GM23248 (cell line): ENCODE measurements at regions not wholly inside any gene's neighbourhood (a gene's known extent, or its start where the extent isn't known, plus 50 kb on each side); places are given as distances from the start of the nearest gene placed in this dataset.
"Not testable (repeated sequence)": the region's sequence is repeated elsewhere in the genome, so short reads cannot be mapped to it uniquely, and the experiment has no call there.

Source experiments
- DNase-seq: peaks from one replicate; pipeline ENCODE4 v3.0.0-alpha.2; 2015
- H2AFZ ChIP-seq: fragments of 200-600 bp; sonication (generic); 2 replicates; pipeline ENCODE4 v1.6.1; 2016; ENCODE audit warnings: antibody characterized with exemption
- H3F3A ChIP-seq: fragments of 200-600 bp; sonication (generic); 2 replicates; pipeline ENCODE4 v1.6.1; 2016; ENCODE audit warnings: mild to moderate bottlenecking, antibody characterized with exemption, mixed run types; ENCODE audit not compliant: insufficient read depth
- H3K27ac ChIP-seq: fragments of 200-600 bp; sonication (generic); 2 replicates; pipeline ENCODE4 v1.5.1; 2016; ENCODE audit warnings: mild to moderate bottlenecking
- H3K27me3 ChIP-seq: fragments of 200-600 bp; sonication (generic); replicated peaks from 2 replicates; pipeline ENCODE4 v1.6.1; 2016; ENCODE audit warnings: mild to moderate bottlenecking; ENCODE audit not compliant: insufficient read depth
- H3K36me3 ChIP-seq: fragments of 200-600 bp; sonication (generic); 2 replicates; pipeline ENCODE4 v1.6.1; 2016; ENCODE audit warnings: low read depth, mild to moderate bottlenecking
- H3K4me1 ChIP-seq: fragments of 200-600 bp; sonication (generic); 2 replicates; pipeline ENCODE4 v1.6.1; 2016; ENCODE audit warnings: mild to moderate bottlenecking; ENCODE audit not compliant: insufficient read depth
- H3K4me2 ChIP-seq: fragments of 200-600 bp; sonication (generic); one replicate; pipeline ENCODE4 v1.6.1; 2016; ENCODE audit warnings: mild to moderate bottlenecking; ENCODE audit not compliant: unreplicated experiment
- H3K4me3 ChIP-seq: fragments of 200-600 bp; sonication (generic); 2 replicates; pipeline ENCODE4 v1.5.1; 2016; ENCODE audit warnings: mild to moderate bottlenecking
- H3K79me2 ChIP-seq: fragments of 200-600 bp; sonication (generic); 2 replicates; pipeline ENCODE4 v1.6.1; 2016; ENCODE audit warnings: mild to moderate bottlenecking; ENCODE audit not compliant: insufficient read depth
- H3K9ac ChIP-seq: fragments of 200-600 bp; sonication (generic); 2 replicates; pipeline ENCODE4 v1.6.1; 2016; ENCODE audit warnings: mild to moderate bottlenecking
- H3K9me2 ChIP-seq: fragments of 200-600 bp; sonication (generic); 2 replicates; pipeline ENCODE4 v1.6.1; 2016; ENCODE audit warnings: mixed run types, mild to moderate bottlenecking, moderate library complexity; ENCODE audit not compliant: insufficient read depth
- H3K9me3 ChIP-seq: fragments of 200-600 bp; sonication (generic); one replicate; pipeline ENCODE4 v1.6.1; 2017; ENCODE audit warnings: low read depth
- H4K20me1 ChIP-seq: fragments of 200-600 bp; sonication (generic); 2 replicates; pipeline ENCODE4 v1.6.0; 2016; ENCODE audit not compliant: insufficient read depth
- EZH2 ChIP-seq: fragments of 200-600 bp; sonication (generic); IDR thresholded peaks from 2 replicates; pipeline ENCODE4 v1.6.1; 2018; ENCODE audit warnings: antibody characterized with exemption, mild to moderate bottlenecking; ENCODE audit not compliant: insufficient read depth, poor library complexity, severe bottlenecking
- EZH2phosphoT487 ChIP-seq: fragments of 200-600 bp; sonication (generic); IDR thresholded peaks from 2 replicates; pipeline ENCODE4 v1.6.1; 2018; ENCODE audit warnings: antibody characterized with exemption, moderate library complexity, mild to moderate bottlenecking, low read depth; ENCODE audit not compliant: insufficient read depth
- WGBS, 2 experiments: methylation state at CpG; one replicate each; pipeline ENCODE4 v1.1.6; 2015 to 2017; ENCODE audit warnings: low lambda C conversion rate in 2 of 2, low coverage in 1 of 2; ENCODE audit errors: missing lambda C conversion rate in 2 of 2; 5-methylcytosine and 5-hydroxymethylcytosine counted together
- in situ Hi-C: fragments of 300-500 bp; cut with MboI; formaldehyde crosslinking; loops from 2 replicates; pipeline ENCODE4 v1.15.0; 2020

DNA sequence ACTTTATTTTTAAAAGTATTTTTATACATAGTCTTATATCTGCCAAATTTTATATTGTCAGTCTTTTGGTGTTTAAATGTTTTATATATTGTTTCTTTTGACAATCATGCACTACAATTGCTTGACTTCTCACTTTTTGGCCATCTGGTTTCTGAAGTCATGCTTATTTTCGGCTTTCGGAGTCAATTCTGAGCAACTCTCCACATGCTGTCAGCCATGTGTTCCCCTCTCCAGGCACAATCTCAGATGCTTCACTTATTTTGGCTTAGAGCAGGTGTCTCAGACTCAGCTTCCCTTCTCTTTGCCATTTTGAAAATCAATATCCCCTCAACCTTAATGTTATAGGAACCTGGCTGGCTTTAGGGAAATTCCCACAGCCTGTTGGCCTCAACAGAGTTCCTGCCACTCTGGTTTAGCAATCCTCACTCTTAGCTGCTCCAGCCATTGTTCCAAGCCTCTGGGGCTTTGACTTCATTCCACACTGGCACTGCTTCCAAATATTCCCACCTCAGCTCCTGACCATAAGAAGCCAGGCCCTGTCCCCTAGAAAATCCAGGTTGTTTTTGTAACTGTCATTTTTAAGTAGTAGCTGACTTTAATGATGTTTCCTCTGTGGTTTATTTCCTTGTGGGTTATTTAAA is 125.5 kb upstream of the FAR2 start:
- WGBS, 2 experiments, result 66 to 67% methylated on average over 2 of the region's 2 CpGs
- H3K9ac ChIP-seq, result no peak overlapping the region
- in situ Hi-C loops, result no loop called here

DNA sequence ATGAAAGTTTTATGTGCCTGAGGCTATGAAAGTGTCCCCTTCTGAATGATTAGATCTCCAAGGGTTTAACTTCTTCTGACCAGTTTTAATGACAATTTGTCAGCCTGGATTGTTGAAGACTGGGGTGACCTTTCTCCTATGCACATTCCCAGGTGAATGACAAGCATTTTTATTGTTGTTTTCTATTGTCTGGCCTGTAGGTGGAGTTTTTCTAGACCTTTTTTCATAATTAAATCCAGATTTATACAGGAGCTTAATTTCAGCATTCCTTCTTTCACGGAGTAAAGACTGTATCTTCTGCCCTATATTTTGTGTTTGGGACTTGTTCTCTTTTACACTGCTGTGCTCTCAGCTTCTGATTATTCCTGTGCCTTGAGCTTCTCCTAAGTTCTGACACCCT is 125.0 kb upstream of the FAR2 start:
- in situ Hi-C loops, result no loop called here
- Histone ChIP-seq H2AFZ (no peak overlapping the region), H3K9me3 (no peaks in the 10 kb centered on the region), H4K20me1 (no peaks in the 10 kb centered on the region), H3K4me3 (no peak overlapping the region), H3K36me3 (no peaks in the 10 kb centered on the region), H3K27me3 (no peaks in the 10 kb centered on the region), H3K27ac (no peak overlapping the region), H3K9ac (no peak overlapping the region), H3K4me2 (no peak overlapping the region), H3K79me2 (no peaks in the 10 kb centered on the region), H3K4me1 (no peaks in the 10 kb centered on the region; the same call in 1 of the 2 replicates), H3K9me2 (no peaks in the 10 kb centered on the region), H3F3A (no peaks in the 10 kb centered on the region)
- no peak for TF ChIP-seq EZH2phosphoT487
- no peak for TF ChIP-seq EZH2
- 24 to 26% methylated on average over 1 of the region's 1 CpG for WGBS, 2 experiments
- peak; percentile 36 for DNase-seq

More for the DNA sequence above, 125.5 kb upstream of the FAR2 start:
- H3K27ac ChIP-seq, result no peak overlapping the region
- no peaks in the 10 kb centered on the region for H4K20me1 ChIP-seq
- H3F3A ChIP-seq, result no peaks in the 10 kb centered on the region
- no peaks in the 10 kb centered on the region for H3K9me2 ChIP-seq
- H3K36me3 ChIP-seq, result no peaks in the 10 kb centered on the region
- TF ChIP-seq EZH2 (no peak), EZH2phosphoT487 (no peak)
- H2AFZ ChIP-seq, result no peak overlapping the region
- no peak overlapping the region for H3K4me3 ChIP-seq
- H3K4me1 ChIP-seq, result no peaks in the 10 kb centered on the region; the same call in 1 of the 2 replicates
- H3K79me2 ChIP-seq, result no peaks in the 10 kb centered on the region
- H3K4me2 ChIP-seq, result no peak overlapping the region
- DNase-seq, result no peak
- no peaks in the 10 kb centered on the region for H3K9me3 ChIP-seq
- no peaks in the 10 kb centered on the region for H3K27me3 ChIP-seq

GRCh38 chr12:29025937-29026336 is 123.1 kb upstream of the FAR2 start:
- Histone ChIP-seq H3K9me2 (no peaks in the 10 kb centered on the region), H3K9me3 (no peaks in the 10 kb centered on the region), H3K9ac (no peak overlapping the region), H3K4me3 (no peak overlapping the region), H4K20me1 (no peaks in the 10 kb centered on the region), H3F3A (no peaks in the 10 kb centered on the region), H3K27me3 (no peaks in the 10 kb centered on the region), H2AFZ (no peak overlapping the region), H3K79me2 (no peaks in the 10 kb centered on the region), H3K36me3 (no peaks in the 10 kb centered on the region), H3K4me1 (no peaks in the 10 kb centered on the region; the same call in 1 of the 2 replicates), H3K27ac (no peak overlapping the region), H3K4me2 (no peak overlapping the region)
- TF ChIP-seq EZH2phosphoT487, result no peak
- TF ChIP-seq EZH2, result no peak
- in situ Hi-C loops, result no loop called here
- no peak for DNase-seq
- WGBS, 2 experiments, result 89 to 93% methylated on average over 2 of the region's 2 CpGs

- no peak for TF ChIP-seq EZH2phosphoT487
- TF ChIP-seq EZH2, result no peak
- H3K9me3 ChIP-seq, result no peaks in the 10 kb centered on the region
- WGBS, 2 experiments, result 43 to 45% methylated on average over 4 of the region's 4 CpGs
- H3K27me3 ChIP-seq, result no peaks in the 10 kb centered on the region
- H4K20me1 ChIP-seq, result no peaks in the 10 kb centered on the region
- in situ Hi-C loops, result no loop called here
- no peak overlapping the region for H3K4me2 ChIP-seq
- no peaks in the 10 kb centered on the region; the same call in 1 of the 2 replicates for H3K4me1 ChIP-seq
- no peak overlapping the region for H3K27ac ChIP-seq
- H3K36me3 ChIP-seq, result no peaks in the 10 kb centered on the region
- H3K9ac ChIP-seq, result no peak overlapping the region
- H3F3A ChIP-seq, result no peaks in the 10 kb centered on the region
- H3K9me2 ChIP-seq, result no peaks in the 10 kb centered on the region
- no peak overlapping the region for H3K4me3 ChIP-seq
- no peak for DNase-seq
- no peaks in the 10 kb centered on the region for H3K79me2 ChIP-seq
- no peak overlapping the region for H2AFZ ChIP-seq
Measured at GRCh38 chr12:29026419-29026818, 122.7 kb upstream of the FAR2 start.

DNA sequence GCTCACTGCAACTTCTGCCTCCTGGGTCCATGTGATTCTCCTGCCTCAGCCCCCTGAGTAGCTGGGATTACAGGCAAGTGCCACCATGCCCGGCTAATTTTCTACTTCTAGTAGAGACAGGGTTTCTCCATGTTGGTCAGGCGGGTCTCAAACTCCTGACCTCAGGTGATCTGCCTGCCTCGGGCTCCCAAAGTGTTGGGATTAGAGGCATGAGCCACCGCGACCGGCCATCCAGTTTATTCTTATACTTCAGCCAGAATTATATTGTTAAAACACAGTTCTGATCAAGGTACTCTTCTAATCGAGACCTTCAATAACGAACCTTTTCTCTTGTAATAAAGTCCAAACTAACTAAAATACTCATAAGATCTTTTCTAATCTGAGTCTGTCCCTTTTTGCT is 119.6 kb upstream of the FAR2 start:
- H2AFZ ChIP-seq, in situ Hi-C loops, H3K9ac ChIP-seq, DNase-seq, H3K36me3 ChIP-seq, H3F3A ChIP-seq, H3K4me1 ChIP-seq, H3K27me3 ChIP-seq, H4K20me1 ChIP-seq, H3K9me2 ChIP-seq, H3K27ac ChIP-seq, H3K4me3 ChIP-seq, H3K79me2 ChIP-seq, H3K9me3 ChIP-seq, H3K4me2 ChIP-seq: not testable (repeated sequence)
- WGBS, 2 experiments, result 89 to 94% methylated on average over 8 of the region's 8 CpGs
